Kidney (tissue), 13 donors: ENCODE measurements at regions not wholly inside any gene's neighbourhood (a gene's known extent, or its start where the extent isn't known, plus 50 kb on each side); places are given as distances from the start of the nearest gene placed in this dataset.

Source experiments
- DNase-seq, 5 donors: peaks; one replicate each; pipeline ENCODE4 v3.0.0-alpha.2; 2013 to 2020
- FAIRE-seq: peaks from 2 replicates; lab custom pipeline; 2012; peaks lifted over from hg19 to GRCh38; lab: Jason Lieb, UNC
- H3K27ac ChIP-seq, 2 donors: one replicate each; pipeline ENCODE4 v1.7.0; 2013; ENCODE audit warnings: low read depth in 2 of 2, low read length in 2 of 2, inconsistent platforms in 1 of 2
- H3K27me3 ChIP-seq: one replicate; pipeline ENCODE4 v1.7.1; 2013; ENCODE audit warnings: low read length, inconsistent platforms; ENCODE audit not compliant: control insufficient read depth, insufficient read depth
- H3K36me3 ChIP-seq, 3 donors: one replicate each; pipeline versions ENCODE4 v1.7.0 to v1.7.1; 2013; ENCODE audit warnings: low read length in 3 of 3, control low read depth in 1 of 3, inconsistent platforms in 1 of 3; ENCODE audit not compliant: insufficient read depth in 3 of 3, control insufficient read depth in 2 of 3
- H3K4me1 ChIP-seq, 3 donors: one replicate each; pipeline versions ENCODE4 v1.7.0 to v1.7.1; 2013; ENCODE audit warnings: low read length in 3 of 3, inconsistent platforms in 1 of 3, low read depth in 1 of 3; ENCODE audit not compliant: control insufficient read depth in 2 of 3, insufficient read depth in 2 of 3
- H3K4me3 ChIP-seq, 3 donors: one replicate each; pipeline versions ENCODE4 v1.7.0 to v1.8.1; 2013; ENCODE audit warnings: low read length in 3 of 3, control low read depth in 1 of 3, inconsistent platforms in 1 of 3
- H3K9ac ChIP-seq, 3 donors: one replicate each; pipeline versions ENCODE4 v1.7.0 to v1.7.1; 2013; ENCODE audit warnings: low read length in 3 of 3, control low read depth in 1 of 3, inconsistent platforms in 1 of 3
- H3K9me3 ChIP-seq, 3 donors: one replicate each; pipeline versions ENCODE4 v1.7.0 to v1.7.1; 2013; ENCODE audit warnings: low read length in 3 of 3, control low read depth in 1 of 3, inconsistent platforms in 1 of 3; ENCODE audit not compliant: control insufficient read depth in 2 of 3, insufficient read depth in 1 of 3
- CTCF ChIP-seq: IDR thresholded peaks from 3 replicates; pipeline ENCODE4 v1.5.1; 2012; ENCODE audit warnings: mild to moderate bottlenecking, moderate library complexity, borderline replicate concordance; ENCODE audit not compliant: insufficient read depth; ENCODE audit errors: extremely low read depth
- intact Hi-C: fragments of 100-400 bp; cut with DNase I; formaldehyde crosslinking; loops from one replicate; pipeline ENCODE4 v1.11.1; 2022
- donor health status: control.
- donor health status: control.
- donor health status: control.
- donor health status: control.
- donor health status: control.
- donor health status: DM: yes; HTN: yes; CAD: no.
- donor health status: Normal renal cell carcinoma (clear cell type).

GRCh38 chr5:10904862-10905432, 143.9 kb upstream of the DAP start:
- DNase-seq: no peak
- TF ChIP-seq CTCF: no peak
- no peak overlapping the region for H3K4me3 ChIP-seq
- FAIRE-seq: no peak
- no peaks in the 10 kb centered on the region for H3K9me3 ChIP-seq
- H3K36me3 ChIP-seq: no peaks in the 10 kb centered on the region
- H3K27me3 ChIP-seq: no peaks in the 10 kb centered on the region
- intact Hi-C loops: no loop called here
- H3K4me1 ChIP-seq: no peaks in the 10 kb centered on the region
- H3K27ac ChIP-seq: no peak overlapping the region
- H3K9ac ChIP-seq: no peak overlapping the region

- Histone ChIP-seq H3K4me1 (no peaks in the 10 kb centered on the region), H3K27ac (no peak overlapping the region), H3K27me3 (no peaks in the 10 kb centered on the region), H3K4me3 (no peak overlapping the region), H3K36me3 (no peaks in the 10 kb centered on the region), H3K9me3 (no peaks in the 10 kb centered on the region), H3K9ac (no peak overlapping the region)
- no peak for FAIRE-seq
- DNase-seq: no peak
- intact Hi-C loops: no loop called here
- TF ChIP-seq CTCF: no peak
These were observed 142.9 kb upstream of the DAP start for GRCh38 chr5:10903786-10904560.

- no peak for FAIRE-seq
- intact Hi-C loops: no loop called here
These were observed 141.1 kb upstream of the DAP start for GRCh38 chr5:10902145-10902544.

More at GRCh38 chr5:10902145-10902544, 141.1 kb upstream of the DAP start:
- Histone ChIP-seq H3K4me1 (no peaks in the 10 kb centered on the region), H3K27me3 (no peaks in the 10 kb centered on the region), H3K36me3 (no peaks in the 10 kb centered on the region), H3K9me3 (no peaks in the 10 kb centered on the region), H3K27ac (no peak overlapping the region), H3K4me3 (no peak overlapping the region), H3K9ac (no peak overlapping the region)
- TF ChIP-seq CTCF: no peak
- no peak for DNase-seq
